ENCODE measurements at regions not wholly inside any gene's neighbourhood (a gene's known extent, or its start where the extent isn't known, plus 50 kb on each side); places are given as distances from the start of the nearest gene placed in this dataset.

- no peak for ATAC-seq
- POLR2A ChIA-PET: no interaction called here
Measured at GRCh38 chr14:100381395-100382105, 58.4 kb downstream of the SLC25A47 start.

GRCh38 chr14:100382106-100382455, 58.9 kb downstream of the SLC25A47 start:
- POLR2A ChIA-PET: interaction anchor here (0.6 kb wide), 1 partner anchor 258 kb away, joined by 3 read pairs; no protein-coding TSS in a partner anchor
- H3K27me3 Mint-ChIP-seq: no peaks in the 10 kb centered on the region

More at GRCh38 chr14:100381395-100382105, 58.4 kb downstream of the SLC25A47 start:
- Mint-ChIP-seq H3K4me3 (no peak overlapping the region), H3K4me1 (ENCODE audit: low read depth) (peaks cover 23% of the 10 kb centered on the region), H3K27ac (no peak overlapping the region), H3K36me3 (ENCODE audit: low read depth) (no peaks in the 10 kb centered on the region), H3K9me3 (no peaks in the 10 kb centered on the region), H3K27me3 (no peaks in the 10 kb centered on the region)
- CTCF ChIA-PET: interaction anchor here (1.8 to 9.2 kb wide), 3 partner anchors 235 to 272 kb away, joined by 5 to 145 read pairs (median 83); no protein-coding TSS in a partner anchor
- intact Hi-C loops (cut with micrococcal nuclease): loop anchor here (2.0 kb wide), 1 partner anchor 263 kb away; no protein-coding TSS in a partner anchor
- DNase-seq: no peak
- TF ChIP-seq CTCF (IDR thresholded peaks at IDR 0.05): no peak

GRCh38 chr14:100383727-100384158, 60.6 kb downstream of the SLC25A47 start:
- DNase-seq (peak; percentile 81), ATAC-seq (peak; percentile 95)
- peak; percentile 92 for TF ChIP-seq CTCF (IDR thresholded peaks at IDR 0.05)
- Mint-ChIP-seq H3K36me3 (ENCODE audit: low read depth) (no peaks in the 10 kb centered on the region), H3K4me1 (ENCODE audit: low read depth) (peaks cover 16% of the 10 kb centered on the region), H3K9me3 (no peaks in the 10 kb centered on the region), H3K27ac (no peak overlapping the region), H3K4me3 (no peak overlapping the region), H3K27me3 (no peaks in the 10 kb centered on the region)
- ChIA-PET CTCF (interaction anchor here (0.6 to 9.2 kb wide), 22 partner anchors 9 to 297 kb away, joined by 3 to 145 read pairs (median 4); a partner anchor contains a TSS), POLR2A (no interaction called here)
- intact Hi-C loops (cut with micrococcal nuclease): loop anchor here (2.0 kb wide), 1 partner anchor 261 kb away; no protein-coding TSS in a partner anchor

More at GRCh38 chr14:100382106-100382455, 58.9 kb downstream of the SLC25A47 start:
- Mint-ChIP-seq H3K36me3 (ENCODE audit: low read depth) (no peaks in the 10 kb centered on the region), H3K4me1 (ENCODE audit: low read depth) (peaks cover 18% of the 10 kb centered on the region), H3K4me3 (no peak overlapping the region), H3K27ac (no peak overlapping the region), H3K9me3 (no peaks in the 10 kb centered on the region)
- TF ChIP-seq CTCF (IDR thresholded peaks at IDR 0.05): no peak
- CTCF ChIA-PET: interaction anchor here (1.5 to 9.2 kb wide), 4 partner anchors 235 to 272 kb away, joined by 3 to 145 read pairs (median 44); no protein-coding TSS in a partner anchor
- intact Hi-C loops (cut with micrococcal nuclease): loop anchor here (2.0 kb wide), 1 partner anchor 263 kb away; no protein-coding TSS in a partner anchor
- no peak for DNase-seq
- ATAC-seq: no peak

- Mint-ChIP-seq H3K27me3 (no peaks in the 10 kb centered on the region), H3K4me1 (ENCODE audit: low read depth) (peaks cover 14% of the 10 kb centered on the region), H3K36me3 (ENCODE audit: low read depth) (no peaks in the 10 kb centered on the region), H3K27ac (no peak overlapping the region), H3K4me3 (no peak overlapping the region), H3K9me3 (no peaks in the 10 kb centered on the region)
- ChIA-PET POLR2A (no interaction called here), CTCF (interaction anchor here (0.6 to 9.2 kb wide), 25 partner anchors 10 to 296 kb away, joined by 3 to 145 read pairs (median 4); no protein-coding TSS in a partner anchor)
- no peak for TF ChIP-seq CTCF (IDR thresholded peaks at IDR 0.05)
- ATAC-seq (no peak), DNase-seq (no peak)
- intact Hi-C loops (cut with micrococcal nuclease): no loop called here
Measured at GRCh38 chr14:100384277-100384676, 61.1 kb downstream of the SLC25A47 start.
